Ovary (tissue), 7 donors: ENCODE measurements at regions not wholly inside any gene's neighbourhood (a gene's known extent, or its start where the extent isn't known, plus 50 kb on each side); places are given as distances from the start of the nearest gene placed in this dataset.

ENCODE experiments used
- DNase-seq, 5 donors: peaks; one replicate each; pipeline ENCODE4 v3.0.0-alpha.2; 2019 to 2020
- H3K27ac ChIP-seq, 2 donors: fragments of 200-600 bp; one replicate each; pipeline versions ENCODE4 v1.5.1 to v1.8.0; 2019 to 2022
- H3K27me3 ChIP-seq: fragments of 200-600 bp; one replicate; pipeline ENCODE4 v1.8.0; 2022
- H3K36me3 ChIP-seq: fragments of 200-600 bp; sonication (generic); one replicate; pipeline ENCODE4 v1.5.1; 2019
- H3K4me1 ChIP-seq: one replicate; pipeline ENCODE4 v1.8.1; 2013; ENCODE audit warnings: mild to moderate bottlenecking, moderate library complexity; ENCODE audit not compliant: insufficient read depth
- H3K4me3 ChIP-seq: fragments of 200-600 bp; sonication (generic); one replicate; pipeline ENCODE4 v1.5.1; 2017
- H3K9me3 ChIP-seq, 2 donors: fragments of 200-600 bp in 1 of 2; sonication (generic) in 1 of 2; one replicate each; pipeline versions ENCODE4 v1.5.1 to v1.8.1; 2013 to 2019; ENCODE audit warnings: mild to moderate bottlenecking in 1 of 2, moderate library complexity in 1 of 2
- CTCF ChIP-seq, 3 donors: fragments of 450-650 bp in 2 of 3; fragments of 200-600 bp in 1 of 3; IDR thresholded peaks; one replicate each; pipeline versions ENCODE4 v1.5.1 to v1.8.0; 2016 to 2022; ENCODE audit warnings: antibody characterized with exemption in 3 of 3, mild to moderate bottlenecking in 1 of 3
- EP300 ChIP-seq: sonication (generic); formaldehyde crosslinking; IDR thresholded peaks from one replicate; pipeline ENCODE4 v1.6.1; 2017; ENCODE audit warnings: antibody characterized with exemption
- POLR2A ChIP-seq: fragments of 450-650 bp; IDR thresholded peaks from one replicate; pipeline ENCODE4 v1.6.1; 2017; ENCODE audit warnings: antibody characterized with exemption, mild to moderate bottlenecking, moderate library complexity
- WGBS, 3 donors: extraction: QIAGEN DNeasy Blood & Tissue Kit in 1 of 3; methylation state at CpG; one replicate each; pipeline versions ENCODE4 v1.1.5 to v1.1.7; 2013 to 2017; 5-methylcytosine and 5-hydroxymethylcytosine counted together
- intact Hi-C, 4 donors: fragments of 100-400 bp; cut with DNase I; formaldehyde crosslinking; loops; one replicate each; pipeline versions ENCODE4 v1.11.0 to v1.15.1; 2022 to 2023
- donor health status: DM: no; HTN: no; CAD: no; lungs with moderate emphysema.
- donor health status: DM: no; HTN: no; CAD: no.
- donor health status: Bipolar disorder and iron deficiency.
- donor health status: DM: no; HTN: no; CAD: no.
- donor health status: DM: yes; HTN: yes; CAD: no.

GRCh38 chr7:17396692-17397091, 98.2 kb downstream of the AHR start:
- Histone ChIP-seq H3K4me1 (no peaks in the 10 kb centered on the region), H3K36me3 (no peaks in the 10 kb centered on the region), H3K4me3 (no peak overlapping the region), H3K9me3 (no peaks in the 10 kb centered on the region), H3K27me3 (no peaks in the 10 kb centered on the region), H3K27ac (no peak overlapping the region)
- TF ChIP-seq POLR2A (no peak), EP300 (no peak), CTCF (IDR thresholded peaks at IDR 0.05) (no peak)
- intact Hi-C loops = no loop called here
- WGBS, 3 donors = 93 to 96% (median 94%) methylated on average over 2 of the region's 2 CpGs
- DNase-seq = no peak

DNA sequence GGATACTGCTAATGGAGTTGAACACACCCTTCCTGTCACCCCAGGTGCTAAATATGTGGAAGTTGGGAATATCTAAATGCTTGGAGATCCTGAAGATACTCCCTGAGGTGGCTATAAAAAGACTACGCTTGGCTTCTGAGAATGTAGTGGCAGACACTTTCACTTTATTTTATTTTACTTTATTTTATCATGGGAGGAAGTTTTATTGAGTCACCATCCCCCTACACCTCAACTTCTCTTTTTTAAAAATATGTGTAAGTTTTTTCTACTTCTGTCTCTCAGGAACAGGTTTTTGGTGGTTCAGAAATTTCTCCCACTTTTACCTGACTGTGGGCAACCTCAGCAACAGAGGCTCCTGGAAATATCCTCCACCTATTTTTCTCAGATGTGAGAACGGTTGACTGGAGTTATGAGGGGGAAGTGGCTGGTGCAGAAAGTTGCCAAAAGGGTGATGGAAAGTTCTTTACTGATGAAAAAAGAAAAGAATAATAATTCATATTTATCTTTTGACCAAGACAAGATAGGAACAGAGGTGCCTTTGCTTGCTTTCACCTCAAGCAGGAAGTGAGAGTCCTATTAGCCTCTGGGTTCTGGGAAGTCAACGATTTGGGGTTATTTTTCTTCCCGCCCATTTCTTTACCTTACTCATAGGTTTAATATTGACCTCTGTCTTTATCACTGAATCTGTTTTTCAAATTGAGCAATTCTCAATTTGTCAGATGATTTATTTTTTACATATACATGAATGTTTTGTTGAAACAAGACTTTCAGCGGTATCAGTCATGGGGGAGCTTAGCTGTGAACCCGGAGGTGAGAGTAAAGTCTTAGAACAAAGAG, 103.6 kb downstream of the AHR start:
- no peaks in the 10 kb centered on the region for H3K27me3 ChIP-seq
- intact Hi-C loops = no loop called here
- TF ChIP-seq CTCF (IDR thresholded peaks at IDR 0.05) (no peak), POLR2A (no peak), EP300 (no peak)
- DNase-seq = no peak
- no peaks in the 10 kb centered on the region for H3K4me1 ChIP-seq
- no peaks in the 10 kb centered on the region for H3K36me3 ChIP-seq
- 90 to 94% (median 91%) methylated on average over 6 of the region's 6 CpGs for WGBS, 3 donors
- no peak overlapping the region for H3K27ac ChIP-seq
- no peak overlapping the region for H3K4me3 ChIP-seq
- no peaks in the 10 kb centered on the region for H3K9me3 ChIP-seq

DNA sequence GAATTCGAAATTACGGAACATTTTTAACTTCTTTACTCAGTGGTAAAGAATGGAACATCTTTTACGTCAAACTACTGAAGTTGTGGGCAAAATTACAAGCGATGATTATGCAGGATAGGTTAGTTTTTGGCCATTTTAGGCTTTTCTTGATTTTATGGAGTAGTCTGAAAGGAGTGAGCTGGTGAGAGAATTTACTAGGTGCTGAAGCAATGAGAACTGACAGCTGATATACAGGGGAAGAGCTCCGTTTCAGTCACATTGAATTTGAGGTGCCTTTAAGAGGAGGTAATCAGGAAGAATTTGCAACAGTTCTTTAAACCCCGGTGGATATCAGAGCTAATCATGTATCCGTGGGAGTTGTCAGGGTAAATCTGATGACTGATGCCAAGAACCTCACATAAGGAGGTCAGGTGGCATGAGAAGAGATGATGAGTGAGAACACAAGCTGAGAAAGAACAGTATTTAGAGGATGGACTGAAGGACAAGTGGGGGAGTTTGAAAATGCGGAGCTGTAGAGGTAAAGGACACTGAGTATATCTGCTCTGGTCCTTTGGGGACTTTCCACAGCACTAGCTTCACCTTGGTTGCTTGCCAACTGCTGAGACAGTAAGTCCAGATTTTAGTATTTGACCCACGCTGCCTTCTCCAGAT, 104.3 kb downstream of the AHR start:
- intact Hi-C loops = no loop called here
- no peaks in the 10 kb centered on the region for H3K4me1 ChIP-seq
- TF ChIP-seq POLR2A (no peak), CTCF (IDR thresholded peaks at IDR 0.05) (no peak), EP300 (no peak)
- no peaks in the 10 kb centered on the region for H3K9me3 ChIP-seq
- no peak for DNase-seq
- H3K4me3 ChIP-seq = no peak overlapping the region
- no peaks in the 10 kb centered on the region for H3K36me3 ChIP-seq
- no peak overlapping the region for H3K27ac ChIP-seq
- 75 to 78% (median 77%) methylated on average over 9 of the region's 9 CpGs for WGBS, 3 donors
- no peaks in the 10 kb centered on the region for H3K27me3 ChIP-seq

- intact Hi-C loops = no loop called here
- WGBS, 3 donors = 64 to 67% (median 67%) methylated on average over 3 of the region's 3 CpGs
- TF ChIP-seq POLR2A (no peak), CTCF (IDR thresholded peaks at IDR 0.05) (no peak), EP300 (no peak)
- Histone ChIP-seq H3K27ac (no peak overlapping the region), H3K4me1 (no peaks in the 10 kb centered on the region), H3K27me3 (no peaks in the 10 kb centered on the region), H3K9me3 (no peaks in the 10 kb centered on the region), H3K36me3 (no peaks in the 10 kb centered on the region), H3K4me3 (no peak overlapping the region)
- no peak for DNase-seq
These were observed 105.6 kb downstream of the AHR start for GRCh38 chr7:17404006-17404405.
